Sigmoid colon (tissue), 6 donors: ENCODE measurements at regions not wholly inside any gene's neighbourhood (a gene's known extent, or its start where the extent isn't known, plus 50 kb on each side); places are given as distances from the start of the nearest gene placed in this dataset.

Experiments
- DNase-seq: peaks from one replicate; pipeline ENCODE4 v3.0.0-alpha.2; 2019
- H3K27ac ChIP-seq, 4 donors: fragments of 200-600 bp; sonication (generic); one replicate each; pipeline ENCODE4 v1.5.1; 2016 to 2019; ENCODE audit warnings: mild to moderate bottlenecking in 1 of 4
- H3K27me3 ChIP-seq, 3 donors: fragments of 200-600 bp; sonication (generic); one replicate each; pipeline ENCODE4 v1.5.1; 2019; ENCODE audit warnings: mild to moderate bottlenecking in 1 of 3
- H3K36me3 ChIP-seq, 4 donors: fragments of 200-600 bp; sonication (generic); one replicate each; pipeline ENCODE4 v1.5.1; 2016 to 2019
- H3K4me1 ChIP-seq, 4 donors: fragments of 200-600 bp; sonication (generic); one replicate each; pipeline ENCODE4 v1.5.1; 2017 to 2019
- H3K4me3 ChIP-seq, 4 donors: fragments of 200-600 bp; sonication (generic); one replicate each; pipeline ENCODE4 v1.5.1; 2017 to 2019; ENCODE audit warnings: mild to moderate bottlenecking in 2 of 4, moderate library complexity in 1 of 4
- H3K9me3 ChIP-seq, 4 donors: fragments of 200-600 bp in 3 of 4; sonication (generic) in 3 of 4; one replicate each; pipeline versions ENCODE4 v1.5.1 to v1.6.1; 2013 to 2019
- CTCF ChIP-seq, 4 experiments: fragments of 450-650 bp in 3 of 4; fragments of 200-600 bp in 1 of 4; IDR thresholded peaks; one replicate each; pipeline ENCODE4 v1.5.1; 2016 to 2019; ENCODE audit warnings: antibody characterized with exemption in 4 of 4, mild to moderate bottlenecking in 3 of 4, moderate library complexity in 2 of 4
- EP300 ChIP-seq, 4 donors: sonication (generic); formaldehyde crosslinking; IDR thresholded peaks; one replicate each; pipeline ENCODE4 v1.6.1; 2017; ENCODE audit warnings: antibody characterized with exemption in 4 of 4
- POLR2A ChIP-seq, 2 donors: fragments of 450-650 bp; IDR thresholded peaks; one replicate each; pipeline ENCODE4 v1.6.1; 2016; ENCODE audit warnings: antibody characterized with exemption in 2 of 2, mild to moderate bottlenecking in 2 of 2, moderate library complexity in 2 of 2
- POLR2AphosphoS5 ChIP-seq, 4 donors: sonication (generic); formaldehyde crosslinking; IDR thresholded peaks; one replicate each; pipeline ENCODE4 v1.6.1; 2017; ENCODE audit warnings: antibody characterized with exemption in 4 of 4
- WGBS, 2 donors: extraction: QIAGEN DNeasy Blood & Tissue Kit; methylation state at CpG; one replicate each; pipeline ENCODE4 v1.1.7; 2013; 5-methylcytosine and 5-hydroxymethylcytosine counted together
- intact Hi-C: fragments of 100-400 bp; cut with DNase I; formaldehyde crosslinking; loops from one replicate; pipeline ENCODE4 v1.15.1; 2023
- donor health status: healthy with polysubstance abuse.
- donor health status: healthy.

DNA sequence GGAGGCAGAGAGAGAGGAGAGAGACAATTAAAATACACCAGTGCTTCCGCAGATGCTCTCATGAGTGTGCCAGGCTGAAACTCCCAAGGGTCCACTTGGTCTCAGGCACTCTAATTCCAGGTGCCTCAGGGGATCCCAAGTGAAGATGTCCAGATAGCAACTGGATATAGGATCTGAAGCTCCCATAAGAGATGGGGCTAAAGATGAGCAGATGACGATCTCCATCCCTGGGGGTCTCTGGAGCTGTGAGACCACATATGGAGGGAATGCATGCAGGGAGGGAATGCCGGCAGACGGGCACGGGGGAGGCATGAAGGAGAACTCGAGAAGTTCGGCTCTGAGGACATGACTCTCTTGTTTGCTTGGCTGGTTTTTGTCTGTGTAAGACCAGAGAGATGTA, 223.7 kb upstream of the RAB6C start:
- Histone ChIP-seq H3K4me1 (peaks cover 0 to 17% (median 16%) of the 10 kb centered on the region in 4 donors), H3K27me3 (no peaks in the 10 kb centered on the region)

DNA sequence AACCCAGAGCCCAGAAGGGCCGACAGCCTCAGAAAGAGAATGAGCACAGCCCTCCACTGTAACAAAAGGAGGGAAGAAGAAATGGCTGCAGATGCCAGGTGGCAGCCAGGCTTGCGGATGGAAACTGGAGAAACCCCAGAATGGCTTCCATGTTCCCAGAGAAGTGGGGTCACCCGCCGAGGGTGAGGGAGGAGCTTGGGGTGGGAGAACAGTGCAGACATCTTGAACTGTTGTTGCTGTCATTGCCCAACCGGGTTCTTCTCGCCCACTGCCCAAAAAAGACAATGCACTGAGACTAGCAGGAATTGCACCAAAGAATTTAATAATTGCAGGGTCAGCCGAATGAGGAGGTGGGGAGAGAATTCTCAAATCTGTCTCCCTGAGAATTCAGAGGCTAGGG, 223.2 kb upstream of the RAB6C start:
- DNase-seq = no peak
- Histone ChIP-seq H3K36me3 (no peaks in the 10 kb centered on the region), H3K4me3 (no peak overlapping the region), H3K27ac (no peak overlapping the region), H3K27me3 (no peaks in the 10 kb centered on the region), H3K4me1 (peaks cover 0 to 17% (median 16%) of the 10 kb centered on the region in 4 donors), H3K9me3 (no peaks in the 10 kb centered on the region)
- intact Hi-C loops = no loop called here
- no peak for TF ChIP-seq EP300 (IDR thresholded peaks at IDR 0.05)
- no peak for TF ChIP-seq POLR2A (IDR thresholded peaks at IDR 0.05)
- TF ChIP-seq POLR2AphosphoS5 (IDR thresholded peaks at IDR 0.05) = no peak
- no peak for TF ChIP-seq CTCF (IDR thresholded peaks at IDR 0.05)
- 91 to 93% methylated on average over 7 of the region's 7 CpGs for WGBS, 2 donors

More for the DNA sequence above, 223.7 kb upstream of the RAB6C start:
- intact Hi-C loops = no loop called here
- DNase-seq = no peak
- no peaks in the 10 kb centered on the region for H3K9me3 ChIP-seq
- no peak overlapping the region for H3K27ac ChIP-seq
- no peaks in the 10 kb centered on the region for H3K36me3 ChIP-seq
- 93 to 94% methylated on average over 7 of the region's 7 CpGs for WGBS, 2 donors
- TF ChIP-seq POLR2A (IDR thresholded peaks at IDR 0.05) (no peak), CTCF (IDR thresholded peaks at IDR 0.05) (no peak), EP300 (IDR thresholded peaks at IDR 0.05) (no peak), POLR2AphosphoS5 (IDR thresholded peaks at IDR 0.05) (no peak)
- no peak overlapping the region for H3K4me3 ChIP-seq

- no peak overlapping the region for H3K4me3 ChIP-seq
- WGBS, 2 donors = 87 to 92% methylated on average over 9 of the region's 9 CpGs
- TF ChIP-seq POLR2AphosphoS5 (IDR thresholded peaks at IDR 0.05) (no peak), CTCF (IDR thresholded peaks at IDR 0.05) (no peak), EP300 (IDR thresholded peaks at IDR 0.05) (no peak), POLR2A (IDR thresholded peaks at IDR 0.05) (no peak)
- no peaks in the 10 kb centered on the region for H3K9me3 ChIP-seq
- H3K4me1 ChIP-seq = peaks cover 0 to 17% (median 16%) of the 10 kb centered on the region in 4 donors
- peak overlapping the region; percentile 51 to 65 (median 56) for H3K27ac ChIP-seq
- no peaks in the 10 kb centered on the region for H3K27me3 ChIP-seq
- intact Hi-C loops = no loop called here
- no peak for DNase-seq
- H3K36me3 ChIP-seq = no peaks in the 10 kb centered on the region
Measured at GRCh38 chr2:129757366-129757914, 222.0 kb upstream of the RAB6C start.

DNA sequence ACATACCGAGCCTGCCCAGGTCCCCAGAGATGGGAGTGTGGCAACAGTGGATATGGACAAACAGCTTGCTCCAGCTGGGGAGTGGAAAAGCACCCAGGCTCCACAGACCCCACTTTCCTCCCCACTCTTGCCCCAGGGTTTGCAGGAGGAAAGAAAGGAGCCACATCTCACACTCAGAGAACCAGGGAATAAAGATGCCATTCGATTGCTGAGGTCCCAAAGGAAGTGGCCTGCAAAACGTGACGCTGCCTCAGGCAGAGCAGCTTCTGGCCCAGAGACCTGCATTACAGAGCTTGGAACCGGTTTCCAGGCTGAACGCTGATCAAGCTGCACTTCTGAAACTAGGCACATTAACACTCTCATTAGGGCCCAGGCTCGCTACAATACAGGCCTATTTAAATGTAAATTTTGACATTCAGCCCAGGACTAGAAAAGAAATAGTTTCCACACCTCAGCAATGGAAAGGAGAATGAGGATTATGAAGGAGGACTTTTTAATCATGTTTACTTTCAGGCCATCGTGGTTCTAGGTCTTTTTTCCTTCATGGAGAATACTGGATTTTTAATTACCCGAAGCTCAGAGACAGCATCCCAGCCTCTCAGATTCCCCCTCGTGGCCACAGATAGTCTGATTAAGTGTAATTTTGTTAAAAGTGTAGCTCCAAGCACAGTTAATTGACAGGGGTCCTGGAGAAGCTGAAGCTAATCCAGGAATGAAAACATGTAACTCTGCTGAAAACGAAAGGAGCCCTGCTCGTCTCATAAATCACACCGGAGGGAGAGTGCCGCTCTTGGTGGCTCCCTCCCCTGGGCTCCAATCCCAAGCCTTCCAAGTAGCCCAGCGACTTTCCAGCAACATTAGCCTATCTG, 221.3 kb upstream of the RAB6C start:
- peak overlapping the region; percentile 21 to 45 (median 42) for H3K4me3 ChIP-seq
- intact Hi-C loops = no loop called here
- no peak for DNase-seq
- H3K27ac ChIP-seq = peak overlapping the region; percentile 51 to 65 (median 56)
- no peaks in the 10 kb centered on the region for H3K36me3 ChIP-seq
- H3K4me1 ChIP-seq = peaks cover 0 to 17% (median 16%) of the 10 kb centered on the region in 4 donors
- H3K27me3 ChIP-seq = no peaks in the 10 kb centered on the region
- WGBS, 2 donors = 46 to 52% methylated on average over 15 of the region's 15 CpGs
- H3K9me3 ChIP-seq = no peaks in the 10 kb centered on the region
- TF ChIP-seq EP300 (IDR thresholded peaks at IDR 0.05) (no peak), POLR2AphosphoS5 (IDR thresholded peaks at IDR 0.05) (no peak), CTCF (IDR thresholded peaks at IDR 0.05) (no peak), POLR2A (IDR thresholded peaks at IDR 0.05) (no peak)
